ENCODE measurements at regions not wholly inside any gene's neighbourhood (a gene's known extent, or its start where the extent isn't known, plus 50 kb on each side); places are given as distances from the start of the nearest gene placed in this dataset.

- Histone ChIP-seq H3K9me3 (no peaks in the 10 kb centered on the region), H3K4me1 (peaks cover under 1% of the 10 kb centered on the region), H3K36me3 (ENCODE audit: low read depth, missing control alignments) (no peaks in the 10 kb centered on the region), H3K4me3 (no peak overlapping the region), H3K27me3 (no peaks in the 10 kb centered on the region), H3K27ac (no peak overlapping the region)
- intact Hi-C loops (cut with DNase I; ENCODE audit: low total_unique reads), result no loop called here
- no peak for DNase-seq
- WGBS, 2 donors, result 63 to 75% methylated on average over 3 of the region's 3 CpGs
- TF ChIP-seq CTCF (IDR thresholded peaks at IDR 0.05) (no peak), POLR2A (IDR thresholded peaks at IDR 0.05) (no peak)
These were observed 157.3 kb downstream of the NOC3L start for GRCh38 chr10:94205396-94205831.

GRCh38 chr10:94206176-94206575 lies 156.6 kb downstream of the NOC3L start:
- DNase-seq, result no peak
- Histone ChIP-seq H3K9me3 (no peaks in the 10 kb centered on the region), H3K36me3 (ENCODE audit: low read depth, missing control alignments) (no peaks in the 10 kb centered on the region), H3K4me3 (no peak overlapping the region), H3K27me3 (no peaks in the 10 kb centered on the region), H3K27ac (no peak overlapping the region), H3K4me1 (peaks cover 8% of the 10 kb centered on the region)
- TF ChIP-seq POLR2A (IDR thresholded peaks at IDR 0.05) (no peak), CTCF (IDR thresholded peaks at IDR 0.05) (no peak)
- intact Hi-C loops (cut with DNase I; ENCODE audit: low total_unique reads), result no loop called here
- WGBS, 2 donors, result 67 to 96% methylated on average over 2 of the region's 2 CpGs

GRCh38 chr10:94208315-94208714 lies 154.4 kb downstream of the NOC3L start:
- H3K4me1 ChIP-seq, result peaks cover 10% of the 10 kb centered on the region
- H3K4me3 ChIP-seq, result no peak overlapping the region
- no peaks in the 10 kb centered on the region for H3K36me3 ChIP-seq (ENCODE audit: low read depth, missing control alignments)
- 91 to 92% methylated on average over 1 of the region's 1 CpG for WGBS, 2 donors
- H3K27me3 ChIP-seq, result no peaks in the 10 kb centered on the region
- H3K27ac ChIP-seq, result no peak overlapping the region
- TF ChIP-seq CTCF (IDR thresholded peaks at IDR 0.05) (no peak), POLR2A (IDR thresholded peaks at IDR 0.05) (no peak)
- DNase-seq, result no peak
- intact Hi-C loops (cut with DNase I; ENCODE audit: low total_unique reads), result no loop called here
- H3K9me3 ChIP-seq, result no peaks in the 10 kb centered on the region

GRCh38 chr10:94210440-94211168 lies 152.1 kb downstream of the NOC3L start:
- 36 to 48% methylated on average over 5 of the region's 5 CpGs for WGBS, 2 donors
- no peaks in the 10 kb centered on the region for H3K27me3 ChIP-seq
- H3K36me3 ChIP-seq (ENCODE audit: low read depth, missing control alignments), result no peaks in the 10 kb centered on the region
- DNase-seq, result peak; percentile 54
- H3K4me3 ChIP-seq, result no peak overlapping the region
- no peak for TF ChIP-seq POLR2A (IDR thresholded peaks at IDR 0.05)
- no peak for TF ChIP-seq CTCF (IDR thresholded peaks at IDR 0.05)
- H3K9me3 ChIP-seq, result no peaks in the 10 kb centered on the region
- peak overlapping the region; percentile 15 to 29 for H3K27ac ChIP-seq
- H3K4me1 ChIP-seq, result peaks cover 10% of the 10 kb centered on the region
- intact Hi-C loops (cut with DNase I; ENCODE audit: low total_unique reads), result no loop called here

- intact Hi-C loops (cut with DNase I; ENCODE audit: low total_unique reads), result no loop called here
- TF ChIP-seq POLR2A (IDR thresholded peaks at IDR 0.05), result no peak
- no peak for TF ChIP-seq CTCF (IDR thresholded peaks at IDR 0.05)
- no peak for DNase-seq
- peak overlapping the region; percentile 15 to 29 for H3K27ac ChIP-seq
- no peaks in the 10 kb centered on the region for H3K27me3 ChIP-seq
- H3K4me3 ChIP-seq, result no peak overlapping the region
- WGBS, 2 donors, result 50 to 88% methylated on average over 1 of the region's 1 CpG
- H3K9me3 ChIP-seq, result no peaks in the 10 kb centered on the region
- no peaks in the 10 kb centered on the region for H3K36me3 ChIP-seq (ENCODE audit: low read depth, missing control alignments)
- peaks cover 10% of the 10 kb centered on the region for H3K4me1 ChIP-seq
These were observed 151.6 kb downstream of the NOC3L start for GRCh38 chr10:94211169-94211510.

Measured in testis (tissue), 2 donors.